Endothelial cell of umbilical vein (primary cell): ENCODE measurements at regions not wholly inside any gene's neighbourhood (a gene's known extent, or its start where the extent isn't known, plus 50 kb on each side); places are given as distances from the start of the nearest gene placed in this dataset.

Source experiments
- BruUV-seq: library from RNA; stranded (reverse); fragments of 400-500 nt; replicated peaks from 2 replicates; lab custom pipeline; 2021; lab: Mats Ljungman, UMichigan
- CTCF ChIA-PET: fragments of 300-600, 350-600 bp; sonication (Branson Sonifier 250); formaldehyde crosslinking; loops from one replicate; lab custom pipeline; 2021; ENCODE audit warnings: antibody characterized with exemption, inconsistent platforms; lab: Charles Lee
- POLR2A ChIA-PET: fragments of 300-600, 350-600 bp; sonication (Branson Sonifier 250); formaldehyde crosslinking; loops from one replicate; lab custom pipeline; 2021; ENCODE audit warnings: antibody characterized with exemption, inconsistent platforms; lab: Charles Lee
- DNase-seq: peaks from one replicate; pipeline ENCODE4 v3.0.0-alpha.2; 2011; ENCODE audit warnings: low read depth, low spot score
- FAIRE-seq: peaks from 2 replicates; lab custom pipeline; 2011; peaks lifted over from hg19 to GRCh38; lab: Jason Lieb, UNC
- H2AFZ ChIP-seq: 2 replicates; pipeline ENCODE4 v1.6.0; 2012; ENCODE audit warnings: low read depth, low read length, control low read depth, inconsistent platforms
- H3K27ac ChIP-seq: 2 replicates; pipeline ENCODE4 v1.5.1; 2011; ENCODE audit warnings: low read depth, mild to moderate bottlenecking, control low read depth, low read length, moderate library complexity; ENCODE audit not compliant: insufficient read depth
- H3K27me3 ChIP-seq, 2 experiments: 2 replicates each; pipeline versions ENCODE4 v1.6.0 to v1.6.1; 2011; ENCODE audit warnings: low read length in 2 of 2, mixed read lengths in 1 of 2; ENCODE audit not compliant: control insufficient read depth in 2 of 2, insufficient read depth in 2 of 2
- H3K36me3 ChIP-seq, 2 experiments: 2 replicates in 1 of 2; 3 replicates in 1 of 2; pipeline ENCODE4 v1.5.1; 2011; ENCODE audit warnings: low read length in 2 of 2, mild to moderate bottlenecking in 1 of 2, moderate library complexity in 1 of 2; ENCODE audit not compliant: control insufficient read depth in 2 of 2, insufficient read depth in 2 of 2; ENCODE audit errors: extremely low read depth in 1 of 2
- H3K4me1 ChIP-seq: 3 replicates; pipeline ENCODE4 v1.5.1; 2011; ENCODE audit warnings: mild to moderate bottlenecking, low read length; ENCODE audit not compliant: control insufficient read depth, insufficient read depth; ENCODE audit errors: extremely low read depth
- H3K4me2 ChIP-seq: 2 replicates; pipeline ENCODE4 v1.6.1; 2011; ENCODE audit warnings: low read length, control low read depth, mixed read lengths; ENCODE audit not compliant: insufficient read depth
- H3K4me3 ChIP-seq, 3 experiments: fragments of 200-600 bp in 1 of 3; sonication (generic), shearing (Covaris generic) in 1 of 3; replicated peaks in 1 of 3; 2 replicates each; pipeline ENCODE4 v1.5.1; 2011 to 2016; ENCODE audit warnings: control low read depth in 3 of 3, low read length in 3 of 3, mild to moderate bottlenecking in 2 of 3, inconsistent platforms in 1 of 3, low read depth in 1 of 3, moderate library complexity in 1 of 3; ENCODE audit not compliant: insufficient read depth in 1 of 3
- H3K79me2 ChIP-seq: 2 replicates; pipeline ENCODE4 v1.6.0; 2012; ENCODE audit warnings: low read length, inconsistent platforms; ENCODE audit not compliant: control insufficient read depth, insufficient read depth
- H3K9ac ChIP-seq: replicated peaks from 2 replicates; pipeline ENCODE3; 2011; ENCODE audit warnings: low read length, control low read depth; ENCODE audit not compliant: insufficient read depth; ENCODE audit errors: extremely low read depth
- H3K9me1 ChIP-seq: replicated peaks from 3 replicates; pipeline ENCODE4 v1.6.0; 2011; ENCODE audit warnings: mild to moderate bottlenecking, low read length; ENCODE audit not compliant: control insufficient read depth, insufficient read depth; ENCODE audit errors: extremely low read depth
- H3K9me3 ChIP-seq: replicated peaks from 2 replicates; pipeline ENCODE4 v1.5.1; 2012; ENCODE audit warnings: low read length, inconsistent platforms; ENCODE audit not compliant: control insufficient read depth, insufficient read depth
- H4K20me1 ChIP-seq: replicated peaks from 2 replicates; pipeline ENCODE3; 2011; ENCODE audit warnings: mild to moderate bottlenecking, low read length; ENCODE audit not compliant: control insufficient read depth, insufficient read depth; ENCODE audit errors: extremely low read depth
- EZH2 ChIP-seq: IDR thresholded peaks from 2 replicates; pipeline ENCODE4 v1.6.1; 2012; ENCODE audit warnings: borderline replicate concordance, low read depth, mild to moderate bottlenecking, moderate library complexity, low read length, inconsistent platforms; ENCODE audit not compliant: severe bottlenecking
- GATA2 ChIP-seq: IDR thresholded peaks from 2 replicates; pipeline ENCODE4 v1.7.0; 2011; ENCODE audit warnings: low read depth, mild to moderate bottlenecking, moderate library complexity, mixed read lengths, low read length; ENCODE audit not compliant: insufficient read length, insufficient read depth
- JUN ChIP-seq: IDR thresholded peaks from 2 replicates; pipeline ENCODE4 v1.6.1; 2011; ENCODE audit warnings: borderline replicate concordance, low read depth; ENCODE audit not compliant: insufficient read length, insufficient read depth
- MYC ChIP-seq: IDR thresholded peaks from one replicate; pipeline ENCODE4 v1.6.1; 2011; ENCODE audit warnings: mild to moderate bottlenecking, low read depth, low read length
- POLR2AphosphoS5 ChIP-seq: IDR thresholded peaks from 2 replicates; pipeline ENCODE4 v1.6.1; 2012; ENCODE audit warnings: low read depth, mild to moderate bottlenecking, control low read depth, low read length, moderate library complexity; ENCODE audit not compliant: insufficient read depth
- dilution Hi-C: fragments of 300-500 bp; cut with MboI; formaldehyde crosslinking; loops from one replicate; pipeline ENCODE4 v1.15.0; 2019; ENCODE audit warnings: low sequenced_read_pairs; ENCODE audit not compliant: extremely low pct_ligation_motif_present
- intact Hi-C: fragments of 100-400 bp; cut with micrococcal nuclease; formaldehyde crosslinking; loops from one replicate; pipeline ENCODE4 v1.10.0; 2022
- TF ChIP-seq, protein P1 (sequence below), 2 donors: IDR thresholded peaks; 1 replicate in 1 of 2; 2 replicates in 1 of 2; pipeline ENCODE4 v1.5.1; 2011; ENCODE audit warnings: low read length in 2 of 2, mild to moderate bottlenecking in 2 of 2, moderate library complexity in 2 of 2, control low read depth in 1 of 2, inconsistent platforms in 1 of 2, low read depth in 1 of 2; ENCODE audit not compliant: insufficient read depth in 1 of 2; ENCODE audit errors: extremely low read depth in 1 of 2
- TF ChIP-seq, protein P2 (sequence below): IDR thresholded peaks from 2 replicates; pipeline ENCODE4 v1.6.1; 2011; ENCODE audit not compliant: insufficient read depth, insufficient read length

DNA sequence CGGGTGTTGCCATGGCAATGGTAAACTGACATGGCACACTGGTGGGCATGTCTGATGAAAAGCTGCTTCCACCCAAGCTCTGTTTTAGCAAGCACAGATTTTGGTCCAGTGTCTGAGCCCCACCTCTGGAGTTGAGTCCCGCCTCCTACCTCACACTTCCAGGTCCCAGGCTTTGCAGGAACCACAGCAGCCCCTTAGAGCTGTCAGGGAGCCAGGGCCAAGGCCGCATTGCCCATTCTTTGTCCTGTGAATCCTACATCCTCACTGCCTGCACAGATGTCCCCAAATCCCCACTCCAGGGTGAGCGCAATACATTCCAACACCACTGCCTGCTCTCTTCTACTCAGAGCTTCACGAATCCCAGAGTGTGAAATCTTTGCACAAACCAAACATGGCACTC is 292.2 kb downstream of the PREX1 start:
- intact Hi-C loops = no loop called here
- CTCF ChIA-PET = interaction anchor here (1.5 kb wide), 1 partner anchor 85 kb away, joined by 4 read pairs; no protein-coding TSS in a partner anchor
- POLR2A ChIA-PET = no interaction called here

More for the DNA sequence above, 292.2 kb downstream of the PREX1 start:
- dilution Hi-C loops = no loop called here
- H3K9me1 ChIP-seq = no peaks in the 10 kb centered on the region
- H3K9me3 ChIP-seq = no peaks in the 10 kb centered on the region
- no peak for DNase-seq
- no peak overlapping the region for H3K4me2 ChIP-seq
- no peak overlapping the region for H3K4me3 ChIP-seq
- no peak overlapping the region for H3K9ac ChIP-seq
- H3K4me1 ChIP-seq = no peaks in the 10 kb centered on the region
- H3K36me3 ChIP-seq = no peaks in the 10 kb centered on the region
- no peak for FAIRE-seq
- no peak overlapping the region for H3K27ac ChIP-seq
- no peaks in the 10 kb centered on the region for H4K20me1 ChIP-seq
- no peaks in the 10 kb centered on the region for H3K27me3 ChIP-seq
- TF ChIP-seq, protein P1, sequence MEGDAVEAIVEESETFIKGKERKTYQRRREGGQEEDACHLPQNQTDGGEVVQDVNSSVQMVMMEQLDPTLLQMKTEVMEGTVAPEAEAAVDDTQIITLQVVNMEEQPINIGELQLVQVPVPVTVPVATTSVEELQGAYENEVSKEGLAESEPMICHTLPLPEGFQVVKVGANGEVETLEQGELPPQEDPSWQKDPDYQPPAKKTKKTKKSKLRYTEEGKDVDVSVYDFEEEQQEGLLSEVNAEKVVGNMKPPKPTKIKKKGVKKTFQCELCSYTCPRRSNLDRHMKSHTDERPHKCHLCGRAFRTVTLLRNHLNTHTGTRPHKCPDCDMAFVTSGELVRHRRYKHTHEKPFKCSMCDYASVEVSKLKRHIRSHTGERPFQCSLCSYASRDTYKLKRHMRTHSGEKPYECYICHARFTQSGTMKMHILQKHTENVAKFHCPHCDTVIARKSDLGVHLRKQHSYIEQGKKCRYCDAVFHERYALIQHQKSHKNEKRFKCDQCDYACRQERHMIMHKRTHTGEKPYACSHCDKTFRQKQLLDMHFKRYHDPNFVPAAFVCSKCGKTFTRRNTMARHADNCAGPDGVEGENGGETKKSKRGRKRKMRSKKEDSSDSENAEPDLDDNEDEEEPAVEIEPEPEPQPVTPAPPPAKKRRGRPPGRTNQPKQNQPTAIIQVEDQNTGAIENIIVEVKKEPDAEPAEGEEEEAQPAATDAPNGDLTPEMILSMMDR (IDR thresholded peaks at IDR 0.05; ENCODE audit: extremely low read depth in 1 of 2, insufficient read depth in 1 of 2, low read depth in 1 of 2, low read length in 2 of 2) = no peak
- TF ChIP-seq POLR2AphosphoS5 (no peak), GATA2 (no peak), MYC (no peak), EZH2 (no peak), JUN (no peak)
- TF ChIP-seq, protein P2, sequence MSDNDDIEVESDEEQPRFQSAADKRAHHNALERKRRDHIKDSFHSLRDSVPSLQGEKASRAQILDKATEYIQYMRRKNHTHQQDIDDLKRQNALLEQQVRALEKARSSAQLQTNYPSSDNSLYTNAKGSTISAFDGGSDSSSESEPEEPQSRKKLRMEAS = no peak
- no peak overlapping the region for H2AFZ ChIP-seq
- BruUV-seq = no TSS peak
- H3K79me2 ChIP-seq = no peaks in the 10 kb centered on the region
